Bronchial epithelial cell (primary cell): ENCODE measurements at regions not wholly inside any gene's neighbourhood (a gene's known extent, or its start where the extent isn't known, plus 50 kb on each side); places are given as distances from the start of the nearest gene placed in this dataset.
"Not testable (repeated sequence)": the region's sequence is repeated elsewhere in the genome, so short reads cannot be mapped to it uniquely, and the experiment has no call there.

ENCODE experiments used
- DNase-seq: peaks from one replicate; pipeline ENCODE4 v3.0.0-alpha.2; 2010; ENCODE audit warnings: low read depth
- FAIRE-seq: peaks from 2 replicates; lab custom pipeline; 2011; peaks lifted over from hg19 to GRCh38; lab: Jason Lieb, UNC
- H3K27me3 ChIP-seq: 2 replicates; pipeline ENCODE4 v1.5.1; 2011; ENCODE audit warnings: low read length; ENCODE audit not compliant: control insufficient read depth, insufficient read depth
- H3K36me3 ChIP-seq: 2 replicates; pipeline ENCODE4 v1.5.1; 2011; ENCODE audit warnings: low read length; ENCODE audit not compliant: control insufficient read depth, insufficient read depth
- H3K4me3 ChIP-seq: 2 replicates; pipeline ENCODE4 v1.5.1; 2011; ENCODE audit warnings: mild to moderate bottlenecking, low read depth, low read length, control low read depth
- TF ChIP-seq, protein P1 (sequence below): IDR thresholded peaks from 2 replicates; pipeline ENCODE4 v1.5.1; 2011; ENCODE audit warnings: mild to moderate bottlenecking, moderate library complexity, low read length, control low read depth, inconsistent platforms; ENCODE audit not compliant: insufficient read depth, severe bottlenecking

DNA sequence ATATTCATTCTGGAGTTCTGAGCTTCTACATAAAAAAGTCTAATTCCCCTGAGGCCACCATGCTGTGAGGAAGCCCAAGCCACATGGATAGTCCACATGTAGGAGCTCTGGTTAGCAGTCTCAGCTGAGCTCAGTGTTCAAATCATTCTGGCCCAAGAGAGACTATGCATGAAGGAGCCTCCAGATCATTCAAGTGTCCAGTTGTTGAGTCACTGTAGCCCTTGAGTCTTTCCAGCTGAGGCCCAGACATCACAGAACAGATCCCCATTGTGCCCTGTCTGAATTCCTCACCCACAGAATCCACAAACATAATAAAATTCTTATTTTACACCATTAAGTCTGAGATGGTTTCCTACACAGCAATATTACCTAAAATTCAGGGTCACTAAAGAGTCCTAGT, 107.0 kb upstream of the NGF start:
- TF ChIP-seq, protein P1, sequence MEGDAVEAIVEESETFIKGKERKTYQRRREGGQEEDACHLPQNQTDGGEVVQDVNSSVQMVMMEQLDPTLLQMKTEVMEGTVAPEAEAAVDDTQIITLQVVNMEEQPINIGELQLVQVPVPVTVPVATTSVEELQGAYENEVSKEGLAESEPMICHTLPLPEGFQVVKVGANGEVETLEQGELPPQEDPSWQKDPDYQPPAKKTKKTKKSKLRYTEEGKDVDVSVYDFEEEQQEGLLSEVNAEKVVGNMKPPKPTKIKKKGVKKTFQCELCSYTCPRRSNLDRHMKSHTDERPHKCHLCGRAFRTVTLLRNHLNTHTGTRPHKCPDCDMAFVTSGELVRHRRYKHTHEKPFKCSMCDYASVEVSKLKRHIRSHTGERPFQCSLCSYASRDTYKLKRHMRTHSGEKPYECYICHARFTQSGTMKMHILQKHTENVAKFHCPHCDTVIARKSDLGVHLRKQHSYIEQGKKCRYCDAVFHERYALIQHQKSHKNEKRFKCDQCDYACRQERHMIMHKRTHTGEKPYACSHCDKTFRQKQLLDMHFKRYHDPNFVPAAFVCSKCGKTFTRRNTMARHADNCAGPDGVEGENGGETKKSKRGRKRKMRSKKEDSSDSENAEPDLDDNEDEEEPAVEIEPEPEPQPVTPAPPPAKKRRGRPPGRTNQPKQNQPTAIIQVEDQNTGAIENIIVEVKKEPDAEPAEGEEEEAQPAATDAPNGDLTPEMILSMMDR = no peak
- Histone ChIP-seq H3K27me3 (no peaks in the 10 kb centered on the region), H3K36me3 (no peaks in the 10 kb centered on the region), H3K4me3 (no peak overlapping the region)
- FAIRE-seq = peak; percentile 77
- no peak for DNase-seq

DNA sequence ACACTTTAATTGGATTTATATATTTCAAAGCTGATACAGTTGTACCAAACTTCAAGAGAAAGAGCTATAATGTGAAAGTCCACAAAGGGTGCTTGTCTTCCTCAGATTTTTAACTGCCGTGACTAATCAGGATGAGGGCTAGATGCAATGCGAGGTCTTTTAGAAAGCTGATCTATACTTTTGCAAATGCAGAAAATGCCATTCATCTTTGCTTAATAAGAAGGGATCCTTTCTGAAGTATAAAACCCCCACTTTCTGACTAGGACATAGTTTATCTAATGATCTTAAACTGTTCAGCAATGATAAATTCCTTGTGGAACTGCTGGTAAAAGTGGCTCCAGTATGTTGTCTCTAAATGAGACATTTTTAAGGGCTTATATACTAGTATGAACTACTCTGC, 102.7 kb upstream of the NGF start:
- TF ChIP-seq, protein P1 = no peak
- DNase-seq (no peak), FAIRE-seq (no peak)
- no peaks in the 10 kb centered on the region for H3K36me3 ChIP-seq
- H3K27me3 ChIP-seq = no peaks in the 10 kb centered on the region
- no peak overlapping the region for H3K4me3 ChIP-seq

DNA sequence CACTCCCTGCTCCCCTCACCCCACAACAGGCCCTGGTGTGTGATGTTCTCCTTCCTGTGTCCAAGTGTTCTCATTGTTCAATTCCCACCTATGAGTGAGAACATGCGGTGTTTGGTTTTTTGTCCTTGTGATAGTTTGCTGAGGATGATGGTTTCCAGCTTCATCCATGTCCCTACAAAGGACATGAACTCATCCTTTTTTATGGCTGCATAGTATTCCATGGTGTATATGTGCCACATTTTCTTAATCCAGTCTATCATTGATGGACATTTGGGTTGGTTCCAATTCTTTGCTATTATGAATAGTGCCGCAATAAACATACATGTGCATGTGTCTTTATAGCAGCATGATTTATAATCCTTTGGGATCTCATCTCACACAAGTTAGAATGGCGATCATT, 101.5 kb upstream of the NGF start:
- DNase-seq, H3K27me3 ChIP-seq, H3K36me3 ChIP-seq, H3K4me3 ChIP-seq, FAIRE-seq: not testable (repeated sequence)

DNA sequence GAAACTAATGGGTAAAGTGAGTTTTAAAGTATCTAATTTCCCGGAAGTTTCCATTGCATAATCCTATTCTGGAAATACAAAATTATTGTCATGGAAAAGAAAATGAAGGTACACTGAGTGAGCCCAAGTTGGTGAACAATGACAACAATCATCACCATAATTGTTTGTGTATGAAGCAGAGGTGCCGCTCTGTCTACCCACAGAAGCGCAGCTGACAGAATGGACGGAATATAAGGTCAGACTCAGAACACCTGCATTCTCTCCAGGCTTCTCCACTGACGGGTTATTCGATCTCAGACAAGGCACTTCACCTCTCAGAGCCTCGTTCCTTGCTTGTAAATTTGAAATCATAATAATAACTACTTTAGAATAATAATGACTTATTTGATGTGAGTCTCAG, 99.1 kb upstream of the NGF start:
- TF ChIP-seq, protein P1 = no peak
- Histone ChIP-seq H3K27me3 (no peaks in the 10 kb centered on the region), H3K4me3 (no peak overlapping the region), H3K36me3 (no peaks in the 10 kb centered on the region)
- FAIRE-seq (no peak), DNase-seq (no peak)

DNA sequence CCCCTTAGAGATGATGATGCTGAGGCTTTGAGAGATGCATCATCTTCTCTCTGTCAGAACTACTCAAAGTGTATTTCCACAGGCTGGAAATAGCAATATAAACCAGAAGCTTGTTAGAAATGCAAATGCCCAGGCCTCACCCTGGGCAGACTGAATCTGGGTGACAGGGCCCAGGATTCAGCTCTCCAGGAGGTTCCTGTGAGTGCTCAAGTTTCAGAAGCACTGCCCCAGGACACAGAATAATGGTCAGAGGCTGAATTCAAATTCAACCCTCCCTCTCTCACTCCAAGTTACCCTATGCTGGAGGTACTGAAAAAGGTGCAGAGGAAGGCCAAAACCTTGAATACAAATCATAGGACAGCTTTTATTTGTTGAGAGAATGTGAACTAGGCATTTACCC, 98.5 kb upstream of the NGF start:
- FAIRE-seq = no peak

DNA sequence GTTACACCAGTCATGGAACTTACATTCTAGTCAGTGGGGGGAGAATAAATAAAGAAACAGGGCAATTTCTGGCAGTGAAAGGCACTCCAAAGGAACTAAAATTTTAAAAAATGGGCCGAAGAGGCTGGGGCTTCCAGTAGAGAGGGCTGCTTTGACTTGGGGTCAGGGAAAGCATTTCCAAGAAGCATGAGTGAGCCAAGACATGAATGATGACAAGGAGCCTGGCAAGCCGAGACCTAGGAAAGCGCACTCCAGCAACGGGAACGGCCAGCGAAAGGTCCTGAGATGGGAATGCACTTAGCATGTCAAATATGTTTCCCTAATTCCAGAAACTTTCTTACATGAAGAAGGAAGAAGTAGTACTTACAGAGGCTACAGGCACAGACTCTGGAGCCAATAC, 95.4 kb upstream of the NGF start:
- no peak overlapping the region for H3K4me3 ChIP-seq

More for the DNA sequence above, 98.5 kb upstream of the NGF start:
- Histone ChIP-seq H3K36me3 (no peaks in the 10 kb centered on the region), H3K27me3 (no peaks in the 10 kb centered on the region), H3K4me3 (no peak overlapping the region)
- DNase-seq = no peak
- TF ChIP-seq, protein P1 = no peak

More for the DNA sequence above, 95.4 kb upstream of the NGF start:
- TF ChIP-seq, protein P1 = no peak
- Histone ChIP-seq H3K27me3 (no peaks in the 10 kb centered on the region), H3K36me3 (no peaks in the 10 kb centered on the region)
- FAIRE-seq (no peak), DNase-seq (no peak)
